Liver (tissue), 7 donors: ENCODE measurements at regions not wholly inside any gene's neighbourhood (a gene's known extent, or its start where the extent isn't known, plus 50 kb on each side); places are given as distances from the start of the nearest gene placed in this dataset.

Experiments used
- DNase-seq: peaks from one replicate; pipeline ENCODE4 v3.0.0-alpha.2; 2017; ENCODE audit warnings: low spot score
- H3K27ac ChIP-seq, 2 donors: one replicate each; pipeline ENCODE4 v1.7.0; 2013; ENCODE audit warnings: inconsistent platforms in 2 of 2, low read length in 2 of 2, control low read depth in 1 of 2, low read depth in 1 of 2, mild to moderate bottlenecking in 1 of 2
- H3K27me3 ChIP-seq, 4 donors: one replicate each; pipeline versions ENCODE4 v1.6.1 to v1.7.0; 2013; ENCODE audit warnings: low read length in 3 of 4, inconsistent platforms in 1 of 4, mild to moderate bottlenecking in 1 of 4, moderate library complexity in 1 of 4; ENCODE audit not compliant: control insufficient read depth in 4 of 4, insufficient read depth in 4 of 4
- H3K36me3 ChIP-seq, 4 donors: one replicate each; pipeline versions ENCODE4 v1.6.1 to v1.7.0; 2013; ENCODE audit warnings: low read length in 3 of 4, mild to moderate bottlenecking in 3 of 4, low read depth in 1 of 4, moderate library complexity in 1 of 4; ENCODE audit not compliant: control insufficient read depth in 4 of 4, insufficient read depth in 3 of 4
- H3K4me1 ChIP-seq, 4 donors: one replicate each; pipeline versions ENCODE4 v1.6.1 to v1.7.0; 2013; ENCODE audit warnings: low read length in 3 of 4, mild to moderate bottlenecking in 3 of 4, moderate library complexity in 1 of 4; ENCODE audit not compliant: control insufficient read depth in 4 of 4, insufficient read depth in 4 of 4
- H3K4me3 ChIP-seq, 3 donors: one replicate each; pipeline versions ENCODE4 v1.6.1 to v1.7.0; 2013; ENCODE audit warnings: low read length in 3 of 3, control low read depth in 1 of 3, low read depth in 1 of 3, mild to moderate bottlenecking in 1 of 3
- H3K9ac ChIP-seq, 2 donors: one replicate each; pipeline ENCODE4 v1.7.0; 2013; ENCODE audit warnings: low read length in 2 of 2, mild to moderate bottlenecking in 2 of 2, moderate library complexity in 2 of 2, control low read depth in 1 of 2, low read depth in 1 of 2
- H3K9me3 ChIP-seq, 4 donors: one replicate each; pipeline versions ENCODE4 v1.6.1 to v1.7.0; 2013; ENCODE audit warnings: low read length in 3 of 4; ENCODE audit not compliant: control insufficient read depth in 4 of 4
- ATF3 ChIP-seq: IDR thresholded peaks from 2 replicates; pipeline ENCODE4 v1.6.1; 2016; ENCODE audit warnings: antibody characterized with exemption
- FOXA1 ChIP-seq: IDR thresholded peaks from 2 replicates; pipeline ENCODE4 v1.6.1; 2016; ENCODE audit warnings: antibody characterized with exemption
- GABPA ChIP-seq, 2 donors: IDR thresholded peaks in 1 of 2; conservative IDR thresholded peaks in 1 of 2; 2 replicates each; pipeline ENCODE4 v1.6.1; 2016; ENCODE audit warnings: antibody characterized with exemption in 2 of 2, mild to moderate bottlenecking in 1 of 2, moderate library complexity in 1 of 2
- HNF4G ChIP-seq: IDR thresholded peaks from 2 replicates; pipeline ENCODE4 v1.6.1; 2016; ENCODE audit warnings: antibody characterized with exemption
- JUND ChIP-seq, 2 donors: IDR thresholded peaks; 2 replicates each; pipeline ENCODE4 v1.6.1; 2016; ENCODE audit warnings: antibody characterized with exemption in 2 of 2
- MAX ChIP-seq: IDR thresholded peaks from 2 replicates; pipeline ENCODE4 v1.6.1; 2016; ENCODE audit warnings: antibody characterized with exemption
- RAD21 ChIP-seq, 2 donors: IDR thresholded peaks; 2 replicates each; pipeline ENCODE4 v1.6.1; 2016; ENCODE audit warnings: antibody characterized with exemption in 2 of 2, mild to moderate bottlenecking in 2 of 2
- REST ChIP-seq: IDR thresholded peaks from 2 replicates; pipeline ENCODE4 v1.6.1; 2016; ENCODE audit warnings: antibody characterized with exemption, mild to moderate bottlenecking
- SP1 ChIP-seq: IDR thresholded peaks from 2 replicates; pipeline ENCODE4 v1.6.1; 2018; ENCODE audit warnings: antibody characterized with exemption, mild to moderate bottlenecking
- TAF1 ChIP-seq: conservative IDR thresholded peaks from 2 replicates; pipeline ENCODE4 v1.6.1; 2016; ENCODE audit warnings: antibody characterized with exemption, mild to moderate bottlenecking
- YY1 ChIP-seq: IDR thresholded peaks from 2 replicates; pipeline ENCODE4 v1.6.1; 2016; ENCODE audit warnings: antibody characterized with exemption, mild to moderate bottlenecking
- ZBTB33 ChIP-seq: IDR thresholded peaks from 2 replicates; pipeline ENCODE4 v1.6.1; 2016; ENCODE audit warnings: antibody characterized with exemption
- WGBS: extraction: QIAGEN DNeasy Blood & Tissue Kit; methylation state at CpG from one replicate; pipeline ENCODE4 v1.1.7; 2013; 5-methylcytosine and 5-hydroxymethylcytosine counted together
- donor health status: healthy.
- donor health status: healthy.
- donor health status: healthy.
- donor health status: healthy.

- Histone ChIP-seq H3K36me3 (no peaks in the 10 kb centered on the region), H3K27me3 (no peaks in the 10 kb centered on the region), H3K9me3 (no peaks in the 10 kb centered on the region), H3K9ac (no peak overlapping the region), H3K4me1 (no peaks in the 10 kb centered on the region), H3K4me3 (no peak overlapping the region), H3K27ac (no peak overlapping the region)
- TF ChIP-seq MAX (no peak), ATF3 (no peak), REST (no peak), YY1 (no peak), GABPA (IDR thresholded peaks at IDR 0.05 in 1 of 2, conservative IDR thresholded peaks at IDR 0.05 in 1 of 2) (no peak), FOXA1 (no peak), SP1 (no peak), HNF4G (no peak), RAD21 (IDR thresholded peaks at IDR 0.05) (no peak), TAF1 (no peak)
- no peak for DNase-seq
- 69% methylated on average over 2 of the region's 2 CpGs for WGBS
These were observed 1208.8 kb upstream of the LRRTM1 start for GRCh38 chr2:81513328-81513727.

- no peak for DNase-seq
- no peak overlapping the region for H3K4me3 ChIP-seq
- 67% methylated on average over 2 of the region's 2 CpGs for WGBS
- H3K27me3 ChIP-seq: no peaks in the 10 kb centered on the region
- H3K9me3 ChIP-seq: no peaks in the 10 kb centered on the region
- H3K9ac ChIP-seq: no peak overlapping the region
- no peaks in the 10 kb centered on the region for H3K36me3 ChIP-seq
- H3K27ac ChIP-seq: no peak overlapping the region
- TF ChIP-seq JUND (IDR thresholded peaks at IDR 0.05) (no peak), SP1 (no peak), RAD21 (IDR thresholded peaks at IDR 0.05) (no peak), ZBTB33 (no peak), GABPA (IDR thresholded peaks at IDR 0.05 in 1 of 2, conservative IDR thresholded peaks at IDR 0.05 in 1 of 2) (no peak), TAF1 (no peak), ATF3 (no peak), YY1 (no peak), REST (no peak)
- no peaks in the 10 kb centered on the region for H3K4me1 ChIP-seq
These were observed 1201.0 kb upstream of the LRRTM1 start for GRCh38 chr2:81505586-81505985.
